HEK293T (cell line): ENCODE measurements at regions not wholly inside any gene's neighbourhood (a gene's known extent, or its start where the extent isn't known, plus 50 kb on each side); places are given as distances from the start of the nearest gene placed in this dataset.
A peak's percentile ranks its signal among the peaks of the same experiment; 100 is the strongest.

Experiments
- CTCF ChIA-PET: fragments of 350-600 bp; formaldehyde crosslinking; extraction: SDS; loops from one replicate; lab custom pipeline; 2021; ENCODE audit warnings: antibody characterized with exemption, inconsistent platforms; lab: Yijun Ruan, JAX
- POLR2A ChIA-PET: fragments of 350-600 bp; formaldehyde crosslinking; extraction: SDS; loops from one replicate; lab custom pipeline; 2020; ENCODE audit warnings: antibody characterized with exemption, inconsistent platforms; lab: Yijun Ruan, JAX
- DNase-seq: peaks from one replicate; pipeline ENCODE4 v3.0.0; 2012; ENCODE audit warnings: mixed read lengths; ENCODE audit errors: extremely low spot score
- ARNT ChIP-seq: fragments of 450-650 bp; IDR thresholded peaks from 2 replicates; pipeline ENCODE4 v1.6.1; 2017; ENCODE audit warnings: mild to moderate bottlenecking
- BHLHE40 ChIP-seq: fragments of 450-650 bp; IDR thresholded peaks from 2 replicates; pipeline ENCODE4 v1.6.1; 2016; ENCODE audit warnings: mild to moderate bottlenecking, moderate library complexity, borderline replicate concordance
- CTBP1 ChIP-seq: fragments of 450-650 bp; IDR thresholded peaks from 2 replicates; pipeline ENCODE4 v1.6.1; 2016; ENCODE audit warnings: borderline replicate concordance
- ELF4 ChIP-seq: fragments of 450-650 bp; IDR thresholded peaks from 2 replicates; pipeline ENCODE4 v1.6.1; 2017; ENCODE audit warnings: antibody characterized with exemption
- FOXA1 ChIP-seq: fragments of 450-650 bp; IDR thresholded peaks from 2 replicates; pipeline ENCODE4 v1.6.1; 2016; ENCODE audit warnings: mild to moderate bottlenecking
- FOXK2 ChIP-seq: fragments of 450-650 bp; IDR thresholded peaks from 2 replicates; pipeline ENCODE4 v1.6.1; 2016; ENCODE audit warnings: mild to moderate bottlenecking
- FOXM1 ChIP-seq: fragments of 450-650 bp; IDR thresholded peaks from 2 replicates; pipeline ENCODE4 v1.6.1; 2017; ENCODE audit warnings: mild to moderate bottlenecking, borderline replicate concordance
- HDGF ChIP-seq: fragments of 450-650 bp; IDR thresholded peaks from 2 replicates; pipeline ENCODE4 v1.6.1; 2017; ENCODE audit warnings: antibody characterized with exemption, borderline replicate concordance
- L3MBTL2 ChIP-seq: fragments of 450-650 bp; conservative IDR thresholded peaks from 2 replicates; pipeline ENCODE4 v1.6.1; 2016; ENCODE audit warnings: mild to moderate bottlenecking
- LEF1 ChIP-seq: fragments of 450-650 bp; IDR thresholded peaks from 2 replicates; pipeline ENCODE4 v1.6.1; 2017; ENCODE audit warnings: mild to moderate bottlenecking, borderline replicate concordance
- NFRKB ChIP-seq: fragments of 450-650 bp; IDR thresholded peaks from 2 replicates; pipeline ENCODE4 v1.6.1; 2016; ENCODE audit warnings: mild to moderate bottlenecking, moderate library complexity
- PKNOX1 ChIP-seq: fragments of 450-650 bp; IDR thresholded peaks from 2 replicates; pipeline ENCODE4 v1.6.1; 2016
- SP1 ChIP-seq: fragments of 450-650 bp; IDR thresholded peaks from 2 replicates; pipeline ENCODE4 v1.6.1; 2017
- SUZ12 ChIP-seq: fragments of 450-650 bp; IDR thresholded peaks from 2 replicates; pipeline ENCODE4 v1.6.1; 2016; ENCODE audit warnings: mild to moderate bottlenecking
- TARDBP ChIP-seq: fragments of 450-650 bp; IDR thresholded peaks from 2 replicates; pipeline ENCODE4 v1.6.1; 2016
- ZNF384 ChIP-seq: fragments of 450-650 bp; IDR thresholded peaks from 2 replicates; pipeline ENCODE4 v1.6.1; 2016

GRCh38 chr13:47747901-47748300 lies 253.2 kb downstream of the SUCLA2 start:
- DNase-seq = no peak
- TF ChIP-seq TARDBP (no peak), ELF4 (no peak), BHLHE40 (no peak), FOXK2 (no peak), LEF1 (no peak), ARNT (no peak), NFRKB (no peak), L3MBTL2 (no peak), CTBP1 (no peak), PKNOX1 (no peak), FOXM1 (no peak), FOXA1 (no peak), SUZ12 (no peak)
- ChIA-PET CTCF (no interaction called here), POLR2A (no interaction called here)

DNA sequence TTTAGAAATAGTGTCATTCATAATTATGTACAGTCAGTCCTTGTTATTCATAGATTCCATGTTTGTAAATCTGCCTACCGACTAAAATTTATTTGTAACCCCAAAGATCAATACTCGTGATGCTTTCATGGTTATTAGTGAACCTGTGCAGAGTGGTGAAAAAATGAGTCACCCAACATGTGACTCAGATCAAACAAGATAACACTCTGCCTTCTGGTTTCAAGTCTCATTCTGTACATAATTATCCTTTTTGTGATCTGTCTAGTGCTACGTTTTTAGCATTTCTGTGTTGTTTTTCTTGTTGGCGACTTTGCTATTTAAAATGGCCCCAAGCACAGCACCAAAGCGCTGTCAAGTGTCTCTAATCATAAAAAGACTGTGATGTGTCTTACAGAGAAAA lies 274.7 kb downstream of the SUCLA2 start:
- POLR2A ChIA-PET = no interaction called here
- CTCF ChIA-PET = no interaction called here
- no peak for DNase-seq
- TF ChIP-seq ZNF384 = no peak
- TF ChIP-seq CTBP1 = no peak
- no peak for TF ChIP-seq FOXK2
- no peak for TF ChIP-seq SUZ12
- TF ChIP-seq LEF1 = no peak
- no peak for TF ChIP-seq L3MBTL2
- no peak for TF ChIP-seq PKNOX1
- no peak for TF ChIP-seq TARDBP
- no peak for TF ChIP-seq HDGF
- no peak for TF ChIP-seq BHLHE40
- no peak for TF ChIP-seq FOXA1

DNA sequence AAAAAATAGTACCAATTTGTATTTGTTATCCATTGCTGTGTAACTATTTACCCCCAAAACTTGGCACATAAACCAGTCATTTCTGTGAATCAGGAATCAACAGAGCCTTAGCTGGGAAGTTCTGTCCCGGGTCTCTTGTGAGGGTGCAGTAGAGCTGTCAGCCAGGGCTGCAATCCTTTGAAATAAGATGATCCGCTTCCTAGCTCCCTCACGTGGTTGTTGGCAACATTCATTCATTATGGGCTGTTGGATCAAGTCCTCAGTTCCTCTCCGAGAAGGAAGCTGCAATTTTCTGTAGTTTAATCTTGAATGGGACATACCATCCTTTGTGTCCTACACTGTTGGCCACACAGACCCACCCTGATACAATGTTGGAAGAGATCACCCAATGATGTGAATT lies 277.2 kb downstream of the SUCLA2 start:
- no peak for DNase-seq
- POLR2A ChIA-PET = no interaction called here
- TF ChIP-seq HDGF (no peak), LEF1 (no peak), CTBP1 (no peak), SUZ12 (no peak), PKNOX1 (no peak), ZNF384 (no peak), SP1 (no peak), FOXK2 (no peak), BHLHE40 (no peak), NFRKB (no peak), ELF4 (no peak), TARDBP (no peak)
- CTCF ChIA-PET = no interaction called here

DNA sequence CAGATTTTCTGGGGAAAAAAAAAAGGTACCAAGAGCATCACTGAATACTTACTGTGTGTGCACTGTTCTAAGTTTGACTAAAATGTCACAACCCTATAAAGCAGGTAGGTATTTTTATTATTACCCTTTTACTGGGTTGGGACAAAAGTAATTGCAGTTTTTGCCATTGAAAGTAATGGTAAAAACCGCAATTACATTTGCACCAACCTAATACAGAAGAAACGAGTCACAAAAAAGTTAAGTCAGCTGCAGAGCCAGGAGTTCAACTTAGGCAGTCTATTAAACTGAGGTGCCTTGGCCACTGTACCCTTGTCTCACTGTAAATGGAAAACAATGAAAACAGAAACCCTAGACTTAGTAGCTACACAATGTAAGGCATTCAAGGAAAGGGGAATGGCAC lies 281.9 kb downstream of the SUCLA2 start:
- POLR2A ChIA-PET = no interaction called here
- TF ChIP-seq HDGF (no peak), PKNOX1 (no peak), ELF4 (peak; percentile 66; the same call in 1 of the 2 replicates)
- CTCF ChIA-PET = no interaction called here
- DNase-seq = no peak

GRCh38 chr13:47718556-47718955 lies 282.5 kb downstream of the SUCLA2 start:
- TF ChIP-seq SUZ12 (no peak), LEF1 (no peak), ZNF384 (no peak), ELF4 (no peak), ARNT (no peak), PKNOX1 (no peak), NFRKB (no peak), L3MBTL2 (no peak), BHLHE40 (no peak), FOXA1 (no peak), FOXK2 (no peak), FOXM1 (no peak)
- ChIA-PET CTCF (no interaction called here), POLR2A (no interaction called here)
- no peak for DNase-seq

DNA sequence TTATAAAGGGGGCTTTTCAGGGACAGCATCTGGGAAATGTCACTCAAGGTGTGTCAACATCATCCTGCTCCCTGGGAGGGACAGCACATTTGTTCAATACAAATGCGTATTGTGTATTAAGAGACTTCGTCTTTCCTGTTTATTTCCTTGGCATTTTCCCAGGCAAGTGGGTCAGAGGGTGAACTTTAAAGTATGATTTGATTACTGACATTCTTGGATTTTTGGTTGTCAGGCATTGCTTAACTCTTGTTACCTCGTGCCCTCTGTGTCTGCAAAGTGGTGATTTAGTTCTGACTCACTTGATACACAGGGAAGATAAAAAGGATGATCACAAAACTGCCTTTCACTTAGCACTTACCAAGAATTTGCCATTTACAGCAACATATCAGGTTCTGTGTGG lies 292.7 kb downstream of the SUCLA2 start:
- DNase-seq = no peak
- ChIA-PET CTCF (no interaction called here), POLR2A (no interaction called here)
- TF ChIP-seq FOXA1 (no peak), SP1 (no peak), ELF4 (no peak), L3MBTL2 (no peak)
